Keratinocyte (primary cell): ENCODE measurements at regions not wholly inside any gene's neighbourhood (a gene's known extent, or its start where the extent isn't known, plus 50 kb on each side); places are given as distances from the start of the nearest gene placed in this dataset.

Source experiments
- CTCF ChIP-seq, 3 experiments: IDR thresholded peaks in 1 of 3; conservative IDR thresholded peaks in 1 of 3; optimal IDR thresholded peaks in 1 of 3; 2 replicates in 2 of 3; 3 replicates in 1 of 3; pipeline versions ENCODE3 to v1.5.1; 2011; ENCODE audit warnings: low read length in 3 of 3, mild to moderate bottlenecking in 3 of 3, moderate library complexity in 2 of 3, control low read depth in 1 of 3, inconsistent platforms in 1 of 3; ENCODE audit not compliant: insufficient read depth in 2 of 3; ENCODE audit errors: extremely low read depth in 1 of 3
- EZH2 ChIP-seq: IDR thresholded peaks from one replicate; pipeline ENCODE4 v1.6.1; 2012; ENCODE audit warnings: inconsistent platforms, mild to moderate bottlenecking, low read length, moderate library complexity

- TF ChIP-seq CTCF (optimal IDR thresholded peaks at IDR 0.05 in 1 of 3, IDR thresholded peaks at IDR 0.05 in 1 of 3, conservative IDR thresholded peaks at IDR 0.05 in 1 of 3; ENCODE audit: extremely low read depth in 1 of 3, insufficient read depth in 2 of 3, low read length in 3 of 3) (no peak), EZH2 (no peak)
These were observed 80.6 kb downstream of the NAV1 start for GRCh38 chr1:201619513-201619912.
